ENCODE measurements at regions not wholly inside any gene's neighbourhood (a gene's known extent, or its start where the extent isn't known, plus 50 kb on each side); places are given as distances from the start of the nearest gene placed in this dataset.

GRCh38 chr1:194952171-194952570 lies 1656.1 kb downstream of the KCNT2 start:
- no peak for TF ChIP-seq CTCF (IDR thresholded peaks at IDR 0.05; ENCODE audit: borderline replicate concordance, insufficient read depth, low read depth, low read length)
- no peak overlapping the region for H3K4me3 ChIP-seq (ENCODE audit: low read depth, low read length)

GRCh38 chr1:194950584-194950983 lies 1657.7 kb downstream of the KCNT2 start:
- TF ChIP-seq CTCF (IDR thresholded peaks at IDR 0.05; ENCODE audit: borderline replicate concordance, insufficient read depth, low read depth, low read length) = no peak
- no peak overlapping the region for H3K4me3 ChIP-seq (ENCODE audit: low read depth, low read length)

GRCh38 chr1:194940336-194941030 lies 1667.8 kb downstream of the KCNT2 start:
- H3K4me3 ChIP-seq (ENCODE audit: low read depth, low read length) = no peak overlapping the region
- no peak for TF ChIP-seq CTCF (IDR thresholded peaks at IDR 0.05; ENCODE audit: borderline replicate concordance, insufficient read depth, low read depth, low read length)

GRCh38 chr1:194935864-194936263 lies 1672.4 kb downstream of the KCNT2 start:
- peak; percentile 42 for TF ChIP-seq CTCF (IDR thresholded peaks at IDR 0.05; ENCODE audit: borderline replicate concordance, insufficient read depth, low read depth, low read length)
- H3K4me3 ChIP-seq (ENCODE audit: low read depth, low read length) = no peak overlapping the region

GRCh38 chr1:194931166-194931565 lies 1677.1 kb downstream of the KCNT2 start:
- H3K4me3 ChIP-seq (ENCODE audit: low read depth, low read length) = no peak overlapping the region
- no peak for TF ChIP-seq CTCF (IDR thresholded peaks at IDR 0.05; ENCODE audit: borderline replicate concordance, insufficient read depth, low read depth, low read length)

GRCh38 chr1:194930132-194930531 lies 1678.1 kb downstream of the KCNT2 start:
- H3K4me3 ChIP-seq (ENCODE audit: low read depth, low read length) = no peak overlapping the region
- TF ChIP-seq CTCF (IDR thresholded peaks at IDR 0.05; ENCODE audit: borderline replicate concordance, insufficient read depth, low read depth, low read length) = no peak

- no peak for TF ChIP-seq CTCF (IDR thresholded peaks at IDR 0.05; ENCODE audit: borderline replicate concordance, insufficient read depth, low read depth, low read length)
- no peak overlapping the region for H3K4me3 ChIP-seq (ENCODE audit: low read depth, low read length)
Measured at GRCh38 chr1:194929357-194929756, 1678.9 kb downstream of the KCNT2 start.

All from GM12875 (cell line).